HEK293T (cell line): ENCODE measurements at regions not wholly inside any gene's neighbourhood (a gene's known extent, or its start where the extent isn't known, plus 50 kb on each side); places are given as distances from the start of the nearest gene placed in this dataset.
"Not testable (repeated sequence)": the region's sequence is repeated elsewhere in the genome, so short reads cannot be mapped to it uniquely, and the experiment has no call there.

Source experiments
- BHLHE40 ChIP-seq: fragments of 450-650 bp; IDR thresholded peaks from 2 replicates; pipeline ENCODE4 v1.6.1; 2016; ENCODE audit warnings: mild to moderate bottlenecking, moderate library complexity, borderline replicate concordance
- CTBP1 ChIP-seq: fragments of 450-650 bp; IDR thresholded peaks from 2 replicates; pipeline ENCODE4 v1.6.1; 2016; ENCODE audit warnings: borderline replicate concordance
- FOXK2 ChIP-seq: fragments of 450-650 bp; IDR thresholded peaks from 2 replicates; pipeline ENCODE4 v1.6.1; 2016; ENCODE audit warnings: mild to moderate bottlenecking
- FOXM1 ChIP-seq: fragments of 450-650 bp; IDR thresholded peaks from 2 replicates; pipeline ENCODE4 v1.6.1; 2017; ENCODE audit warnings: mild to moderate bottlenecking, borderline replicate concordance
- HDGF ChIP-seq: fragments of 450-650 bp; IDR thresholded peaks from 2 replicates; pipeline ENCODE4 v1.6.1; 2017; ENCODE audit warnings: antibody characterized with exemption, borderline replicate concordance
- L3MBTL2 ChIP-seq: fragments of 450-650 bp; conservative IDR thresholded peaks from 2 replicates; pipeline ENCODE4 v1.6.1; 2016; ENCODE audit warnings: mild to moderate bottlenecking
- NFRKB ChIP-seq: fragments of 450-650 bp; IDR thresholded peaks from 2 replicates; pipeline ENCODE4 v1.6.1; 2016; ENCODE audit warnings: mild to moderate bottlenecking, moderate library complexity
- SP1 ChIP-seq: fragments of 450-650 bp; IDR thresholded peaks from 2 replicates; pipeline ENCODE4 v1.6.1; 2017
- ZNF384 ChIP-seq: fragments of 450-650 bp; IDR thresholded peaks from 2 replicates; pipeline ENCODE4 v1.6.1; 2016
- TF ChIP-seq, protein P1 (sequence below): fragments of 450-650 bp; IDR thresholded peaks from 2 replicates; pipeline ENCODE4 v1.6.1; 2016

DNA sequence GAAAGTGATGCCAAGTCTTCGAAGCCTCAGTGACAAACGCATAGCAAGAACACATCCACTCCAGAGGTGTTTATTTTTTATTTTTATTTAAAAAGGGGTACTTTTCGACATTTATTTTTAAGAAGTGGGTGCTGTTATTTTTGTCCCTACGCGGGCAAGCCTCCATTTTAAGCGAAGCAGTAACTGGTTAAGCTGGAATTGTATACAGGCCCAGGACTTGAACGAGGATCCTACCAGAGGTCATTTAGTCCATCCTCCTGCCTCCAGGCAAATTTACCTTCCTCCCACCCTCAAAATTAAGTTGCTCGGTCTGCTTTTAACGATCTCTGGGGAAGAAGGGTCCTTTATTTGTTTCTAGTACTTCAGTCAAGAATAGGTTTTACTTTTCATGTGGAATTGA is 130.6 kb upstream of the PLEKHM1 start:
- TF ChIP-seq SP1, L3MBTL2, FOXM1, ZNF384, CTBP1, NFRKB, HDGF, FOXK2, BHLHE40: not testable (repeated sequence)
- TF ChIP-seq, protein P1, sequence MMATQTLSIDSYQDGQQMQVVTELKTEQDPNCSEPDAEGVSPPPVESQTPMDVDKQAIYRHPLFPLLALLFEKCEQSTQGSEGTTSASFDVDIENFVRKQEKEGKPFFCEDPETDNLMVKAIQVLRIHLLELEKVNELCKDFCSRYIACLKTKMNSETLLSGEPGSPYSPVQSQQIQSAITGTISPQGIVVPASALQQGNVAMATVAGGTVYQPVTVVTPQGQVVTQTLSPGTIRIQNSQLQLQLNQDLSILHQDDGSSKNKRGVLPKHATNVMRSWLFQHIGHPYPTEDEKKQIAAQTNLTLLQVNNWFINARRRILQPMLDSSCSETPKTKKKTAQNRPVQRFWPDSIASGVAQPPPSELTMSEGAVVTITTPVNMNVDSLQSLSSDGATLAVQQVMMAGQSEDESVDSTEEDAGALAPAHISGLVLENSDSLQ, result not testable (repeated sequence)
